Smooth muscle cell (in vitro differentiated cells): ENCODE measurements at regions not wholly inside any gene's neighbourhood (a gene's known extent, or its start where the extent isn't known, plus 50 kb on each side); places are given as distances from the start of the nearest gene placed in this dataset.

Experiments
- DNase-seq: peaks from one replicate; lab custom pipeline; 2025; ENCODE audit not compliant: unreplicated experiment; lab: John Stamatoyannopoulos, UW
- H2AFZ ChIP-seq: fragments of 200-600 bp; sonication (generic); 2 replicates; pipeline ENCODE4 v1.6.0; 2016; ENCODE audit warnings: antibody characterized with exemption, low read depth, mild to moderate bottlenecking
- H3F3A ChIP-seq: fragments of 200-600 bp; sonication (generic); 2 replicates; pipeline ENCODE4 v1.6.0; 2017; ENCODE audit warnings: antibody characterized with exemption, low read depth
- H3K27ac ChIP-seq: fragments of 200-600 bp; sonication (generic); 2 replicates; pipeline ENCODE4 v1.5.1; 2016; ENCODE audit warnings: low read depth, mild to moderate bottlenecking
- H3K27me3 ChIP-seq: fragments of 200-600 bp; sonication (generic); 2 replicates; pipeline ENCODE4 v1.6.1; 2016; ENCODE audit warnings: low read depth, mild to moderate bottlenecking
- H3K36me3 ChIP-seq: fragments of 200-600 bp; sonication (generic); 2 replicates; pipeline ENCODE4 v1.5.1; 2016; ENCODE audit warnings: low read depth
- H3K4me1 ChIP-seq: fragments of 200-600 bp; sonication (generic); 2 replicates; pipeline ENCODE4 v1.5.1; 2016; ENCODE audit warnings: low read depth
- H3K4me2 ChIP-seq: fragments of 200-600 bp; sonication (generic); 2 replicates; pipeline ENCODE4 v1.6.0; 2016; ENCODE audit warnings: mild to moderate bottlenecking
- H3K4me3 ChIP-seq: fragments of 200-600 bp; sonication (generic); 2 replicates; pipeline ENCODE4 v1.5.1; 2016; ENCODE audit warnings: mild to moderate bottlenecking
- H3K79me2 ChIP-seq: fragments of 200-600 bp; sonication (generic); 2 replicates; pipeline ENCODE4 v1.6.0; 2016; ENCODE audit warnings: low read depth, mild to moderate bottlenecking
- H3K9ac ChIP-seq: fragments of 200-600 bp; sonication (generic); 2 replicates; pipeline ENCODE4 v1.6.0; 2016; ENCODE audit warnings: low read depth
- H3K9me3 ChIP-seq: fragments of 200-600 bp; sonication (generic); replicated peaks from 2 replicates; pipeline ENCODE4 v1.5.1; 2016; ENCODE audit warnings: low read depth
- H4K20me1 ChIP-seq: fragments of 200-600 bp; sonication (generic); 2 replicates; pipeline ENCODE4 v1.6.0; 2016; ENCODE audit warnings: low read depth
- CTCF ChIP-seq: fragments of 200-600 bp; sonication (generic); IDR thresholded peaks from 2 replicates; pipeline ENCODE4 v1.5.1; 2017; ENCODE audit warnings: borderline replicate concordance, mild to moderate bottlenecking, antibody characterized with exemption; ENCODE audit not compliant: insufficient read depth, poor library complexity, severe bottlenecking
- WGBS: methylation state at CpG from one replicate; pipeline ENCODE4 v1.1.7; 2016; ENCODE audit warnings: low lambda C conversion rate; 5-methylcytosine and 5-hydroxymethylcytosine counted together

DNA sequence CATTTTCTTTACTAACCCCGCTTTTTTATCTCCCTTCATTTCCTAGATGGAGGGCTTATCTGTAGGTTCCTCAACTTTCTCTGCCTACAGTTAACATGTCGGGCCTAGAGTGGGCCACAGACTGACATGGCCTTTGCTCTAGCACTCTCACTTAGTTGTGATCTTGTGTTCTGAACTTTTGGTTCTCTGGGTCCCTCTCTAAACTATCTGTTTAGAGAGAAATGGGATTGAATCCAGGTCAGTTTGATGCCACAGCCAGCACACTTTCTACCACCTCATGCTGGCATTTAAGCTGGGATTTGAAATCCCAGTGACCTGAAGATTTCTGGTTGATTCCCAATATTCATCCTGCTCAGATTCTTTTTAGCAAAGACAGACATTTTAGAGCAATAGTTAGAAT is 388.5 kb upstream of the PAPPA start:
- H3K9me3 ChIP-seq: no peaks in the 10 kb centered on the region
- H3K79me2 ChIP-seq: no peaks in the 10 kb centered on the region
- H3K27ac ChIP-seq: no peak overlapping the region
- no peak for DNase-seq
- 93% methylated on average over 2 of the region's 2 CpGs for WGBS
- no peaks in the 10 kb centered on the region for H3K4me1 ChIP-seq
- no peaks in the 10 kb centered on the region for H3K36me3 ChIP-seq
- no peak for TF ChIP-seq CTCF
- no peak overlapping the region for H3K4me3 ChIP-seq
- no peak overlapping the region for H2AFZ ChIP-seq
- no peaks in the 10 kb centered on the region for H3F3A ChIP-seq
- no peak overlapping the region for H3K4me2 ChIP-seq
- no peak overlapping the region for H3K9ac ChIP-seq
- no peaks in the 10 kb centered on the region for H4K20me1 ChIP-seq
- no peaks in the 10 kb centered on the region for H3K27me3 ChIP-seq

DNA sequence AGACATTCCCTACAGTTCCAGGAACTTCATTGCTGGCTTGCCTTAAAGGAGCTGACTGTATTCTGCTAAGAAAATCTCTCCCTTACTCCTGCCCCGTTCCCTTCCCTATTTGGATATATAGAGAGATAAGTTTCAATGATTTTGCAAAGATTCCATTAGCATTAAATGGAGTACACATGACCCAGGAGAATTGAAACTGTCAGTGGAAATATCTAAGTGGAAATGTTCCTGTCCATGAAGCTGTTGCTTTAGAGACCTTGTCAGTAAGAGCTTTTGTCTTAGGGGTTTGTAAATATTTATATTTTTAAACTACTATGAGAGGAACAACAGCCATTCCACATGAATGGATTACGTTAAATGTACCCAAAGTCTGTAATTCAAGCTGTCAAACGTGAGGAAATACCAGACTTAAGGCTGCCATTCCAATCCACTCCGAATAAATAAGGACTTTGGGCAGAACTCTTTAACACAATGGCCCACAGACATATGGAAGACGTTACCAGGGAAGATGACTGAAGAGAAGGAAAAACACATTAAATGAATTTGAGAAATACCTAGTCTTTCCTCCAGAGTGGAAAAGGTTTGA is 387.1 kb upstream of the PAPPA start:
- Histone ChIP-seq H3F3A (no peaks in the 10 kb centered on the region), H3K4me2 (no peak overlapping the region), H2AFZ (peak overlapping the region; percentile 18), H3K36me3 (no peaks in the 10 kb centered on the region), H3K79me2 (no peaks in the 10 kb centered on the region), H3K9me3 (no peaks in the 10 kb centered on the region), H4K20me1 (no peaks in the 10 kb centered on the region), H3K27me3 (no peaks in the 10 kb centered on the region), H3K4me1 (no peaks in the 10 kb centered on the region), H3K9ac (no peak overlapping the region), H3K27ac (no peak overlapping the region), H3K4me3 (no peak overlapping the region)
- no peak for TF ChIP-seq CTCF
- no peak for DNase-seq
- WGBS: 59% methylated on average over 5 of the region's 5 CpGs

DNA sequence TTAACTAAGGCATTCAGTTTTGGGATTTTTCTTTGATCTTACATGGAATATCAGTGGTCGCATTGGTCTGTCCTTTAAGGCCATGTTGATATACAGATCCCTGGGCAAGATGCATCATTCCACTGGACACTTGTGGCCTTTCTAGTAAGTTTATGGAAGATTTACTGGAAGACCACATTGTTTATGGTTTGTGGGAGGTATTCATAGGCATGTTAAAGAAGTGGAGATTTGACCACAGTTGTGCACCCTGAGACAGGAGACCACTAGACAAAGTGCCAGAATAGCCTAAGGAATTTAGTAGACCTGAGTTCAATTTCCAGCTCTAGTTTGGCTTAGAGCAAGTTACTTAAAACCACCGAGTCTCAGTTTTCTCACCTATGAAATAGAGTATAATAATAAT is 383.1 kb upstream of the PAPPA start:
- no peaks in the 10 kb centered on the region for H3F3A ChIP-seq
- H3K4me2 ChIP-seq: no peak overlapping the region
- H3K9me3 ChIP-seq: no peaks in the 10 kb centered on the region
- H4K20me1 ChIP-seq: no peaks in the 10 kb centered on the region
- no peak for TF ChIP-seq CTCF
- H3K27me3 ChIP-seq: no peaks in the 10 kb centered on the region
- H3K79me2 ChIP-seq: no peaks in the 10 kb centered on the region
- no peak overlapping the region for H3K4me3 ChIP-seq
- H3K27ac ChIP-seq: no peak overlapping the region
- no peak overlapping the region for H3K9ac ChIP-seq
- no peaks in the 10 kb centered on the region for H3K4me1 ChIP-seq
- no peaks in the 10 kb centered on the region for H3K36me3 ChIP-seq
- no peak overlapping the region for H2AFZ ChIP-seq
- 91% methylated on average over 2 of the region's 2 CpGs for WGBS
- DNase-seq: no peak

DNA sequence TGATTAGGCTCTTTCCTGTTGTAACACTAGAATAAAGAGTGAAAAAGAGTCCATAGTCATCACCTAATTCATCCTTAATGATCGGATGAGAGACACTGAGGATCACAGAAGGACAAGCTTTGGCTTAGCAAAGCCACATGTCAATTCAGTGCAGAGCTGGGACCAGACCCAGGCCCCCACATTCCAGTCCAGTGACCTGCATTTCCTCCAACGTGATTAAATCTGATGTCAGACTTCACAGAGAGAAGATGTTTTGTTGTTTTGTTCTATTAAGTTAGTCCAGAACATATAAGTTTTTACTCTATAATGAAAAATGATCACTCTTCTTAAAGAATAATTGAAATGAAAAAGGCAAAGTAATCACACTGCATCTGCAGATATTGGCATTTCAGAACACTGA is 377.9 kb upstream of the PAPPA start:
- H3K27ac ChIP-seq: no peak overlapping the region
- H2AFZ ChIP-seq: no peak overlapping the region
- no peaks in the 10 kb centered on the region for H3K4me1 ChIP-seq
- no peak overlapping the region for H3K4me3 ChIP-seq
- no peaks in the 10 kb centered on the region for H3F3A ChIP-seq
- no peak overlapping the region for H3K4me2 ChIP-seq
- 41% methylated on average over 2 of the region's 2 CpGs for WGBS
- no peaks in the 10 kb centered on the region for H3K36me3 ChIP-seq
- no peak for TF ChIP-seq CTCF
- H4K20me1 ChIP-seq: no peaks in the 10 kb centered on the region
- H3K9ac ChIP-seq: no peak overlapping the region
- no peak for DNase-seq
- H3K79me2 ChIP-seq: no peaks in the 10 kb centered on the region
- no peaks in the 10 kb centered on the region for H3K9me3 ChIP-seq
- no peaks in the 10 kb centered on the region for H3K27me3 ChIP-seq
